Liver (tissue), 3 donors: ENCODE measurements at regions not wholly inside any gene's neighbourhood (a gene's known extent, or its start where the extent isn't known, plus 50 kb on each side); places are given as distances from the start of the nearest gene placed in this dataset.

ENCODE experiments used
- EGR1 ChIP-seq, 2 donors: IDR thresholded peaks; 2 replicates each; pipeline ENCODE4 v1.6.1; 2016 to 2018; ENCODE audit warnings: antibody characterized with exemption in 2 of 2, low read depth in 2 of 2
- GABPA ChIP-seq, 2 donors: IDR thresholded peaks in 1 of 2; conservative IDR thresholded peaks in 1 of 2; 2 replicates each; pipeline ENCODE4 v1.6.1; 2016; ENCODE audit warnings: antibody characterized with exemption in 2 of 2, mild to moderate bottlenecking in 1 of 2, moderate library complexity in 1 of 2
- JUND ChIP-seq, 2 donors: IDR thresholded peaks; 2 replicates each; pipeline ENCODE4 v1.6.1; 2016; ENCODE audit warnings: antibody characterized with exemption in 2 of 2
- NR2F2 ChIP-seq: IDR thresholded peaks from 2 replicates; pipeline ENCODE4 v1.6.1; 2016; ENCODE audit warnings: antibody characterized with exemption
- RXRA ChIP-seq, 2 donors: IDR thresholded peaks; 2 replicates each; pipeline ENCODE4 v1.6.1; 2017 to 2018; ENCODE audit warnings: antibody characterized with exemption in 2 of 2, mild to moderate bottlenecking in 1 of 2
- TAF1 ChIP-seq: conservative IDR thresholded peaks from 2 replicates; pipeline ENCODE4 v1.6.1; 2016; ENCODE audit warnings: antibody characterized with exemption, mild to moderate bottlenecking
- YY1 ChIP-seq: IDR thresholded peaks from 2 replicates; pipeline ENCODE4 v1.6.1; 2016; ENCODE audit warnings: antibody characterized with exemption, mild to moderate bottlenecking
- TF ChIP-seq, protein P1 (sequence below): IDR thresholded peaks from 2 replicates; pipeline ENCODE4 v1.6.1; 2016; ENCODE audit warnings: antibody characterized with exemption, mild to moderate bottlenecking
- TF ChIP-seq, protein P2 (sequence below): IDR thresholded peaks from 2 replicates; pipeline ENCODE4 v1.6.1; 2016; ENCODE audit warnings: antibody characterized with exemption
- TF ChIP-seq, protein P3 (sequence below): fragments of 150-350 bp; IDR thresholded peaks from 2 replicates; pipeline ENCODE4 v1.5.1; 2017; ENCODE audit warnings: improper control_type of control experiment, low read depth, low read length; ENCODE audit not compliant: missing input control
- TF ChIP-seq, protein P4 (sequence below): IDR thresholded peaks from 2 replicates; pipeline ENCODE4 v1.6.1; 2016; ENCODE audit warnings: antibody characterized with exemption
- donor health status: healthy.
- donor health status: healthy.

DNA sequence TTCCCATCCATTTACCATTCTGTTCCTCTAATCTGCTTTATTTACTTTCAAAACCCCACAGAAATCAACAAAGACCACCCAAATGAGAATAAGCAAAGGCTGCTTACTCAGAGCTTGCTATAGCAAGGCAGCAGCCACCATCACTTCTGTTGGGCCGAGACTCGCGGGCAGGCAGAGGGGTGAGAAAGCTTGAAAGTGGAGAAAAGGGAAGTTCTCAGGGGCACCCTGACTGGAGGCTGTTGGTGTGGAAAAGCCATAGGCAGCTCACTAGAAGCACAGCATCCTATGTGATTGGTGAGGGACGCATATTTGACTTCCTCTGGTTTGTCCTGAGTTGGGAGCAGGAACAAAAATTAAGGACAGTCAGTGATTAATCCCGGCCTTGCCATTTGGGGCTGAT lies 269.7 kb upstream of the THSD7B start:
- TF ChIP-seq, protein P1, sequence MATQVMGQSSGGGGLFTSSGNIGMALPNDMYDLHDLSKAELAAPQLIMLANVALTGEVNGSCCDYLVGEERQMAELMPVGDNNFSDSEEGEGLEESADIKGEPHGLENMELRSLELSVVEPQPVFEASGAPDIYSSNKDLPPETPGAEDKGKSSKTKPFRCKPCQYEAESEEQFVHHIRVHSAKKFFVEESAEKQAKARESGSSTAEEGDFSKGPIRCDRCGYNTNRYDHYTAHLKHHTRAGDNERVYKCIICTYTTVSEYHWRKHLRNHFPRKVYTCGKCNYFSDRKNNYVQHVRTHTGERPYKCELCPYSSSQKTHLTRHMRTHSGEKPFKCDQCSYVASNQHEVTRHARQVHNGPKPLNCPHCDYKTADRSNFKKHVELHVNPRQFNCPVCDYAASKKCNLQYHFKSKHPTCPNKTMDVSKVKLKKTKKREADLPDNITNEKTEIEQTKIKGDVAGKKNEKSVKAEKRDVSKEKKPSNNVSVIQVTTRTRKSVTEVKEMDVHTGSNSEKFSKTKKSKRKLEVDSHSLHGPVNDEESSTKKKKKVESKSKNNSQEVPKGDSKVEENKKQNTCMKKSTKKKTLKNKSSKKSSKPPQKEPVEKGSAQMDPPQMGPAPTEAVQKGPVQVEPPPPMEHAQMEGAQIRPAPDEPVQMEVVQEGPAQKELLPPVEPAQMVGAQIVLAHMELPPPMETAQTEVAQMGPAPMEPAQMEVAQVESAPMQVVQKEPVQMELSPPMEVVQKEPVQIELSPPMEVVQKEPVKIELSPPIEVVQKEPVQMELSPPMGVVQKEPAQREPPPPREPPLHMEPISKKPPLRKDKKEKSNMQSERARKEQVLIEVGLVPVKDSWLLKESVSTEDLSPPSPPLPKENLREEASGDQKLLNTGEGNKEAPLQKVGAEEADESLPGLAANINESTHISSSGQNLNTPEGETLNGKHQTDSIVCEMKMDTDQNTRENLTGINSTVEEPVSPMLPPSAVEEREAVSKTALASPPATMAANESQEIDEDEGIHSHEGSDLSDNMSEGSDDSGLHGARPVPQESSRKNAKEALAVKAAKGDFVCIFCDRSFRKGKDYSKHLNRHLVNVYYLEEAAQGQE: no peak
- TF ChIP-seq JUND (IDR thresholded peaks at IDR 0.05): no peak
- TF ChIP-seq, protein P2, sequence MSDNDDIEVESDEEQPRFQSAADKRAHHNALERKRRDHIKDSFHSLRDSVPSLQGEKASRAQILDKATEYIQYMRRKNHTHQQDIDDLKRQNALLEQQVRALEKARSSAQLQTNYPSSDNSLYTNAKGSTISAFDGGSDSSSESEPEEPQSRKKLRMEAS: no peak
- TF ChIP-seq, protein P3, sequence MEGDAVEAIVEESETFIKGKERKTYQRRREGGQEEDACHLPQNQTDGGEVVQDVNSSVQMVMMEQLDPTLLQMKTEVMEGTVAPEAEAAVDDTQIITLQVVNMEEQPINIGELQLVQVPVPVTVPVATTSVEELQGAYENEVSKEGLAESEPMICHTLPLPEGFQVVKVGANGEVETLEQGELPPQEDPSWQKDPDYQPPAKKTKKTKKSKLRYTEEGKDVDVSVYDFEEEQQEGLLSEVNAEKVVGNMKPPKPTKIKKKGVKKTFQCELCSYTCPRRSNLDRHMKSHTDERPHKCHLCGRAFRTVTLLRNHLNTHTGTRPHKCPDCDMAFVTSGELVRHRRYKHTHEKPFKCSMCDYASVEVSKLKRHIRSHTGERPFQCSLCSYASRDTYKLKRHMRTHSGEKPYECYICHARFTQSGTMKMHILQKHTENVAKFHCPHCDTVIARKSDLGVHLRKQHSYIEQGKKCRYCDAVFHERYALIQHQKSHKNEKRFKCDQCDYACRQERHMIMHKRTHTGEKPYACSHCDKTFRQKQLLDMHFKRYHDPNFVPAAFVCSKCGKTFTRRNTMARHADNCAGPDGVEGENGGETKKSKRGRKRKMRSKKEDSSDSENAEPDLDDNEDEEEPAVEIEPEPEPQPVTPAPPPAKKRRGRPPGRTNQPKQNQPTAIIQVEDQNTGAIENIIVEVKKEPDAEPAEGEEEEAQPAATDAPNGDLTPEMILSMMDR: no peak
- no peak for TF ChIP-seq GABPA (IDR thresholded peaks at IDR 0.05 in 1 of 2, conservative IDR thresholded peaks at IDR 0.05 in 1 of 2)
- no peak for TF ChIP-seq YY1
- TF ChIP-seq TAF1: no peak
- TF ChIP-seq, protein P4, sequence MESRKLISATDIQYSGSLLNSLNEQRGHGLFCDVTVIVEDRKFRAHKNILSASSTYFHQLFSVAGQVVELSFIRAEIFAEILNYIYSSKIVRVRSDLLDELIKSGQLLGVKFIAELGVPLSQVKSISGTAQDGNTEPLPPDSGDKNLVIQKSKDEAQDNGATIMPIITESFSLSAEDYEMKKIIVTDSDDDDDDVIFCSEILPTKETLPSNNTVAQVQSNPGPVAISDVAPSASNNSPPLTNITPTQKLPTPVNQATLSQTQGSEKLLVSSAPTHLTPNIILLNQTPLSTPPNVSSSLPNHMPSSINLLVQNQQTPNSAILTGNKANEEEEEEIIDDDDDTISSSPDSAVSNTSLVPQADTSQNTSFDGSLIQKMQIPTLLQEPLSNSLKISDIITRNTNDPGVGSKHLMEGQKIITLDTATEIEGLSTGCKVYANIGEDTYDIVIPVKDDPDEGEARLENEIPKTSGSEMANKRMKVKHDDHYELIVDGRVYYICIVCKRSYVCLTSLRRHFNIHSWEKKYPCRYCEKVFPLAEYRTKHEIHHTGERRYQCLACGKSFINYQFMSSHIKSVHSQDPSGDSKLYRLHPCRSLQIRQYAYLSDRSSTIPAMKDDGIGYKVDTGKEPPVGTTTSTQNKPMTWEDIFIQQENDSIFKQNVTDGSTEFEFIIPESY: no peak
- TF ChIP-seq EGR1 (IDR thresholded peaks at IDR 0.05; ENCODE audit: low read depth in 2 of 2): no peak
- TF ChIP-seq RXRA (IDR thresholded peaks at IDR 0.05): no peak
- TF ChIP-seq NR2F2: no peak
